ENCODE measurements at regions not wholly inside any gene's neighbourhood (a gene's known extent, or its start where the extent isn't known, plus 50 kb on each side); places are given as distances from the start of the nearest gene placed in this dataset.
A peak's percentile ranks its signal among the peaks of the same experiment; 100 is the strongest.

DNA sequence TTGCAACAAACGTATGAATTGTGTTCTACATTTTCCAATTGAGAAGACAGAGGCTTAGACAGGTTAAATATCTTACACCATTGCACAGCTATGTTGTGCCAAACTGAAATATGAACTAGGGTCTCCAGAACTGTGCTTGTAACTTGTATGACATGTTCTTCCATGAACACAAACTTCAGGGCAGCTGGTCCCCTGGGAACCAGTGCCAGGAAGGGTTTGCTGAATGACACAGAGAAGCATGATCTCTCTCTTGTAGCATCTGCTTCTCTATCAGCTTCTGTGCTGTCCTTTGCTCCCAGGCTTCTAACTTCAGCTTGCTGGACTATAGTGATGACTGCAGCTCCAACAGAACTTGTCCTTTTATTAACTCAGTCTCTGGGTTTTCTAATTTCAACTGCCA, 385.5 kb downstream of the SIPA1L2 start:
- no peak for DNase-seq (ENCODE audit: low spot score)

DNA sequence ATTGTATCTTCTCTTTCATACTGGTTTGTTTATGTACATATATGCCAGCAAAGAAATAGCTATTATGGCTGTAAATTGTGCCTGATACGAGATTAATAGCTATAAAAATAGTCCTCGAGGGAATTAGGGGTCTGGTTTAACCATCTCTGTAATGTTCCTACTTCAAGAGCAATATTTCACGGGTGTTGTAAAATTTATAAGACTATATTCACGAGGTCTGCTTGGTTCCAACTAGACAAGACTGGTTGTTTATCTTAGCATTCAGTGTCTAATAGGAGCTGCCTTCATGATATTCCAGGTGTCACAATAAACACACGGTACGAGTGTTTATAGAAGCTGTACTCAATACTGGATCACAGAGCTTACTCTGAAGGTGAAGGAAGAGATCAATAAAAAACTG, 389.9 kb downstream of the SIPA1L2 start:
- DNase-seq (ENCODE audit: low spot score): no peak

DNA sequence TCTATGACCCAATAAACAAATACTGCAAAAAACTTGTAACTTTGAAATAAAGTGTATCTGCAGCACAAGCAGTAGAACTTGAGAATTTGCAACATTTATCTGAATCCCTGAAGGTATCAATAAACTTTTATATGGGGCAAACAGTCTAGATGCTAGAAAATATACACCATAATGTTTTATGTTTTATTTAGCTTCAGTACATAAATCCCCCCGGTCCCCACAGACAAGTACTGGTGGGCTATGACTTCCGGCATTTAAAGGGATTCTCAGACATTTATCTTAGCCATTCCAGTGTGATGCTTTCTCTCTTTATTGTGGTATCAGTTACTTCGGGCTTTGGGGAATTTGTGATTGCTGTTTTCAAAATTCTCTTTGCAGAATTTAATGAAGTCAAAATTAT, 390.4 kb downstream of the SIPA1L2 start:
- no peak for DNase-seq (ENCODE audit: low spot score)

DNA sequence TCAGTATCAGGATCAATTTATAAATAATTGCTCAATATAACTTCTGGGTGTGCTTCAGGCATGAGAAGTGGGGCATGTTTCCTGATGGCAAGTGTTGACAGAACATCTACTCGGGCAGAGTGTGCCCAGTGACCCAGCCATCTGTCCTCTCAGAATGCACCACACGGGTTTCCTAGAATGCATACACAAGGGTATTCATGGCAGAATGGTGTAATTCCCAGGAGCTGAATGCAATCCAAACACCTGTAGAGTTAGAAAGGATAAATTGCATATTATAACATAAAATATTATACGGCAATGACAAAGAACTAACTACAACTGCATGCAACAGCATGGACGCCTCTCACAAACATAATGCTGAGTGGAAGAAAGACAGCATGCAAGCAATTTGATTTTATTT, 391.9 kb downstream of the SIPA1L2 start:
- no peak for DNase-seq (ENCODE audit: low spot score)

DNA sequence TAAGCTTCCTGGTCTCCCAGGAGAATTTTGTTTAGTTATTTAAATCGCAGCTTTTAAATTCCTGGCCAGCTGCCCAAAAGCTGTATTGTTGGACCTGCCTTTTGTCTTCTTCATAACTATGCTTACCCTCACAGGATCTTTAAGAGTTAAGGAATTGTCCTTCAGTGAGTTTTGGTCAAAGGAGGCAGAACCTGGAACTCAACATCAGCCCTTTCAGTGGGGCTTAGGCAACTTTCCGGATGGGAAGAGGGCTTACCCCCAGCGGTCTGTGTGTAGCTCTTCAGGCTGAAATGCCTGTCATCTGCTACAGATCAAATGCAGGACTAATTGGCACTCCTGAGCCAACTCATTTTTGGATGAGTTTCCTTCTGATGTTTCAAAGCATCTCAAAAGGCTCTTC, 402.6 kb downstream of the SIPA1L2 start:
- peak; percentile 57 for DNase-seq (ENCODE audit: low spot score)

DNA sequence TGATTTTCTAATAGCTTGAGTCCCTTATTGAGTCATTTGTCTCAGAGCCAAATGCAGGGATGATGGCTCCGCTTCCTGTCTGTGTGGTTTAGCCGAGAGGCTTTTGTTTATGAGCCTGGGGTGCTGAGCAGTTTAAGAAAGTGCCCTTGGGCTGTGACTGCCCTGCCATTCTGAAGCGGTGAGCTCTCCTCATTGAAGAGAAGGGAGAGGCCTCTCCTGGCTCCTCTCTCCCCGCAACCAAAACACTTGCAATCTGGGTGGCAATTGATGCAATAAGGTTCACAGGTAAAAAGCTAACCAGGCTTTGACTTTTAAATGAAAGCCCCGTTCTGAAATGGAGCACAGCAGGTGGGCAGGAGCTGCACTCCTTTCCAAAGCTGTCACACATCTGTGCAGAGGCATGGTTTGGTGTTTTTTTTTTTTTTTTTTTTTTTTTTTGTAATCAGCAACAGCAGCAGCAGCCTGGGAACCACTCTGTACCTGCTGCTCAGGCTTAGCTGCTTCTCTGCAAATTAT, 403.7 kb downstream of the SIPA1L2 start:
- DNase-seq (ENCODE audit: low spot score): no peak

DNA sequence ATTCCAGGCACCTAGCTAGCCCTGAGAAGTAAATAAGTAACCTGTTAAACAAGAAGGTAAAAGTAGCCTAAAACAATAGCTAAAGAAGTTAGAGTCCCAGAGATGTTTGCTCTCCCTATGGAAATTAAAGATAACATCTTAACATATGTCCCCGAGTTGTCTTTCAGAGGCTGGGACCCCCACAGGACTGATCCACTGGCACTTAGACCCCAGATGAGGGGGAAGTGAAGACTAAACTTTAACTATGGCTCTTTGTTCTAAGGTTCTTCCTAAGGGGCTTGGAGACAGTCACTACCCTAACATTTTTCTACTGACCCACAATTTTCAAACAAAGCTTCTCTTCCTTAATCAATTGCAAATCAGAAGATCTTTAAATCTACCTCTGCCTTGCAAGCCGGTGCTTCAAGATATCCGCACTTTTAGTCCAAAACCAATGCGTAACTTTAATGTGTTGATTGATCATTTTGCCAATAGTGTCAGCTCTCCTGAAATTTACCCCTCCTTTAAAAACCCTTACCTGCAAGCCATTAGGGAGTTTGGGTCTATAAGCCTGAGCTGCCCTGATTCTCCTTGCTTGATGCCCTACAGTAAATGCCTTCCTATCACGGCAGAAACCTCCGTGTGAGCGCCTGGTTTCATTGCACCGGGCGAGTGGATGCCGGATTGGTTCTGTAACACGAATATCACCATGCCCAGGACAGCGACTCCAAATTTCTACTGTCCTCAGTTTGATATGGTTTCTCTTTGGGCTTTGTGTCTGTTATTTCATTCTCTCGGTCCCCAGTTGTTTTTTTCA, 404.4 kb downstream of the SIPA1L2 start:
- DNase-seq (ENCODE audit: low spot score): no peak

DNA sequence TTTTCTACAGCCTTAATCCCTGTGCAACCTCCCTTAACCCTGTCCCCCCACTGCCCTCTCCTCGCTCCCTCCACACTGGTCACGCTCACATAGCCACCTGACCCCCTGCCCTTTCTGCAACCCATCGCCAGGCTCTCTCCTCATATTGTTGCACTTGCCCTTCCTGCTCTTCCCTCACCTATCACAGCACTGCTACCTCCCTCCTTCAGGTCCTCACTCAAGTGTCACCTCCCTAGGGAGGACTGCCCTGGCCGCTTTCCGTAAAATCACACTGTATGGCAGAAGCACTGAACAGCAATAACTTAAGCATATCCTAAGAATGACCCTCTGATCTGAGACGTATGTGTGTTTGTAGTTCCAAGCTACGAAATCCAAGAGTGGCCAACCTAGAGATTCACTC, 406.0 kb downstream of the SIPA1L2 start:
- DNase-seq (ENCODE audit: low spot score): no peak

DNA sequence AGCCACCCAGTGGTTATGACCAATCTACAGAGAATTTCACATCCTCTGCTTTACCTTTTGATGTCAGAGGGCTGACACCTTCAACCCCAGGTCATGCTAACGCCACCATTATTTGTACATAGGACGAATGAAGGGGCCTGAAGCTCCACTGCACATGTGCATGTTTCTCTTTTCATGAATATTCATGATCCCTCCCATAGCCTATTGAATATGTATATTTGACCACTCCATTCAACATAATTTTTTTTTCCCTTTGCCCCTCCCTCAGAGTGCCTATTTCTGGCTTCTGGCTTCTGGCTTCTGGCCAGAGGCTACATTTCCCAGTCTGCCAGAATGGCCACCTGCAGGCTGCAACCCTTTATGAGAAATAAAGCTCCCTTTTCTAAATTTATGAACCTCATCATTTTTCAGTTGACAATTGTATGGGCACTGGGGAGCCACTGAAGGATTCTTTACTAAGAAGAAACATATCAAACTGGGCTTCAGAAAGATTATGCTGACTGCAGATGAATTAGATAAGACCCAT, 406.7 kb downstream of the SIPA1L2 start:
- no peak for DNase-seq (ENCODE audit: low spot score)

DNA sequence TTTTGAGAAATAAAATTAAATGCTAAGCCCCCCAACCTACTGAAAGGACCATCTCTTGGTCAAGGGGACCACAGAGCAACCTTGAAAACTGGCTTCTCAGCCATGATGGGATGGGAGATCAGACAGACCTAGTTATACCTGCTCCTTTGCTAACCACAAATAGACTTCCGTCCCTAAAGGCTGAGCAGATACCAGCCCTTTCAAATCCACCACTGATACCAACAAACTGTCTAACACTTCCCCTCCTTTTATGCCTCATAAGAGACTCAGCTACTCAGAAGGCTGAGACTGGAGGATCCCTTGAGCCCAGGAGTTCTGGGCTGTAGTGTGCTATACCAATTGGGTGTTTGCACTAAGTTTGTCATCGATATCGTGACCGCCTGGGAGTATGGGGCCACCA, 407.3 kb downstream of the SIPA1L2 start:
- no peak for DNase-seq (ENCODE audit: low spot score)

DNA sequence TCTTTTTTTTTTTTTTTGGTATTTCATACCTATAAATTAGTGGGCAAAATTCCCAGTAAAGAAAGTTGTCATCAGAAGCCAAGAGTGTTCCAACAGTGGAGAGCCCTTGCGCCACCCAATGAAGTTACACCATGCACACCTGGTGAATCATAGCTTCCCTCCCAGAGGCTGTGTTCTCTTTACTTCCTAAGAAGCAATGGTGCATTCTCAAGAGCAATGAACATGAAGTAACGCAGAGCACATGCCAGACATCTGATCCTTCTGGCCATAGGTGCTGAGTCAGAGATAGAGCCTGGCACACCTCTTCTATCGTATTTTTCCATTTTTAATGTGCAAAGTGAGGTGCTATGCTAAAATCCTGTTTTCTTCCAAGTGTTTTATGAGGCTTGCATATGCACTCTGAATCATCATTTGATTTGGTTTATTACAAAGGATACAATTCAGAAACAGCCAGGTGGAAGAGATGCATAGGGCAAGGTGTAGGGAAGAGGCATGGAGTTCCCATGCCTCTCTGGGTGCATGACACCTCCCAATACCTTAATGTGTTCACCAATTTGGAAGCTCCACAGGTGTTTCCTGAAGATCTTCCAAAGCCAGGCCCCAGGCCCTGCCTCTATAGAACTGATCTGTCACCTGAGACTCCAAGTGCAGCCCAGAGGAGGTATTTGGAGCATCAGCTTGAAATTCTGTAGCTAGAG, 408.0 kb downstream of the SIPA1L2 start:
- DNase-seq (ENCODE audit: low spot score): no peak

DNA sequence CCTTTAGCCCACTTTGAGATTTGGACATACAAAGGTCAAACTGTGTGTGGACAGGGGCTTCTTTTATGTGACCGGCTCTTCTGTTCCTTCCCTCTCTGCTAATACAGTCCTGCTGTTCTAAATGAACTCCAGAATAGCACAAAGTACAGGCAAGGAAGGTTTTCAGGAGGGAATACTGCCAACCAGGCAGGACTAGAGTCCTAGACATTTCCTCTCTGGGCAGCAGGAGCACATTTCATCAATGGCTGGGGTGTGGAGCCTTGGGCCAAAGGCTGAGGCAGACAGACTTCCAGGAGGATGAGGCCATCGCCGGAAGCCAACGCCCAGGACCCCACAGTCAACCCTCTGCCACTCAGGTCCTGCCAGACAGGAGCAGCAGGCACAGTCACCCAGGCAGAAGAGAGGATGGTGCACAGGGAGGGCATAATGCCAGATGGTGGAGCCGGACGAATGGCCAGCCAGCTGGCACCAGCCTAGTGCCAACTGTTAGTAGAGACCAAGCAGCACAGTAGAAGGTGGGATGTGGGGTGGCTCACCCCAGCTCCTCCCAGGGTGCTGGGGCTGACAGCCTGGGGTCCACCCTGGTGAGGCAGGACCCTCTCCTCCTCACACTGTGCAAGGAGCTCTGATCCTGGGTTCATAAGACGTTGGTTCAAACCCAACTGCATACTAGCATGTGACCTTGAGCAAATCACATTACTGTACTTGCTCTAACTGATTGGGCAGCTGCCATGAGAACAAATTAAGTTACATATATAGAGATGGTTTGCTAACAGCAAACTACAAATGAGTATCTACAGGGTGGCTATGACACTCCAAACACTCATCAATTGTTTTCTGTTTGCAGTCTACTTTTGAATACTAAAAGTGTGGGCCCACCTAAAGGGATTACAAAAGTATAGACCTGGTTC, 410.7 kb downstream of the SIPA1L2 start:
- DNase-seq (ENCODE audit: low spot score): no peak

DNA sequence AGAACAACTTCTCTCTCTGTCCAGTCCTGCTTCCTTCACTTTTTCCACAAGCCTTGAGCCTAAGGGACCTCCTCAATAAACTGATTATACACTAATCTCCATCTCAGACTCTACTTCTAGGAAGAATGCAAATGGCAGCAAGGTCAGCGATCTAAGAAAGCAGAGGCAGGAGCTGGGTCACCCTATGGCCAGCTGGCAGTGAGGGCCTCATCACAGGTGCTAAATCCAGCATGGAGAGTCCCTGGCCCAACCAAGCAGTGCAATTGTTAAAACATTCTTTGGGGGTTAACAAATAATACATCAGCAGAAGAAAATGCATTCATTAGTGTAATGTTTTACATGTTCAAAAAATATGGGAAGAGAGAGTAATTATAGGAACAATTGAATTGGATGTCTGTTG, 416.0 kb downstream of the SIPA1L2 start:
- DNase-seq (ENCODE audit: low spot score): no peak

DNA sequence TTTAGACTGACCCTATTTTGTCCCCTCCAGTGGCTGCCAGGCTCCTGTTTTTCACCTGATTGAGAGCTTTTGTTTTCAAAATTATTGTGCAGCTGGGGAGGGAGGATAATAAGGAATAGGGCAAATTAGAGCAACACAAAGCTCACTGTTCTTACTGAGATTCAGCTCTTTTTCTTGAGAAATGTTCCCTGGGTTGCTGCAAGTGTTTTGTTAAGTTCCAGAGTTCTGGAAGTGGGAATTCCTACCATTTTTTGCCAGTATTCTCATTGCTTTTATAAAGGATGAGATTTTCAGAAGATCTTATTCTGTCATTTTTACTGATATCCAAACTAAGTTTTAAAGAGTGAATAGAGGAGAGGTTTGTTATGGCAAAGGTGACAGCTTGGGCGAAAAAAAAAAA, 417.7 kb downstream of the SIPA1L2 start:
- no peak for DNase-seq (ENCODE audit: low spot score)

DNA sequence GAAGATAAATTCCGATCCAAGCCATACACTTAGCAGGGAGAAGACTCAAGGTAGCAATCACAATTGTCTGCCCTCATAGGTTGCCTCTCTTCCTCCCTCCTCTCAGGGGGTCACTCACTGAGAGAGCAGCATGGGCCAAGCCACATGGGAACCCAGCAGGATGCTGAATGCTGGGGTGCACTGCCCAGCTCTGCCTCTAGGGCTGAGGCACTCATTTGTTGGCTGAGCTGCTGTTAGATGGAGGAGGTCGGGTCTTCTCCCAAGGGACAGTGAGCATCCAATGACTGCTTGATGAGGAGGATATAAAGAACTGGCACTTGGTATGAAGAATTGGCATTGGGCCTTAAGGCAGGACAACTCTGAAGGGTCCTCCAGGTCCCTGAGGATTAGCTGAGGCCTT, 418.8 kb downstream of the SIPA1L2 start:
- peak; percentile 59 for DNase-seq (ENCODE audit: low spot score)

DNA sequence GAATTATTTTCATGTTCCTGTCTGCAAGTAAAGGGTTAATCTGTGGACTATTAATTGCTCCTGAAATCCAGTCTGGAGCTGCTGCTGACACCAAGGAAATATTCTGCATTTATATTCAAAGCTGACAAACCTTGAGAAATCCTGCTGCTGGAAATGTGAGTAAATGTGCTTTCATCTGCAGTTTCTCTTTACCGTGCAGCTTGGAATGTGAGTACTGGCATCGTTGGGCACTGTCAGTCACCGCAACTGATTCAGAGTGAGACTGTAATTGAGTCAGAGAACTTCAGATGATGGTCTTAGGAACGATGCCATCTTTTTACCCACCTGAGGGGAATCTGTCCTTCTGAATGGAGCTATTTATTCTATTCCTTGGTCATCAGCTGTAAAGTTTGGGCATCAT, 420.6 kb downstream of the SIPA1L2 start:
- no peak for DNase-seq (ENCODE audit: low spot score)

DNA sequence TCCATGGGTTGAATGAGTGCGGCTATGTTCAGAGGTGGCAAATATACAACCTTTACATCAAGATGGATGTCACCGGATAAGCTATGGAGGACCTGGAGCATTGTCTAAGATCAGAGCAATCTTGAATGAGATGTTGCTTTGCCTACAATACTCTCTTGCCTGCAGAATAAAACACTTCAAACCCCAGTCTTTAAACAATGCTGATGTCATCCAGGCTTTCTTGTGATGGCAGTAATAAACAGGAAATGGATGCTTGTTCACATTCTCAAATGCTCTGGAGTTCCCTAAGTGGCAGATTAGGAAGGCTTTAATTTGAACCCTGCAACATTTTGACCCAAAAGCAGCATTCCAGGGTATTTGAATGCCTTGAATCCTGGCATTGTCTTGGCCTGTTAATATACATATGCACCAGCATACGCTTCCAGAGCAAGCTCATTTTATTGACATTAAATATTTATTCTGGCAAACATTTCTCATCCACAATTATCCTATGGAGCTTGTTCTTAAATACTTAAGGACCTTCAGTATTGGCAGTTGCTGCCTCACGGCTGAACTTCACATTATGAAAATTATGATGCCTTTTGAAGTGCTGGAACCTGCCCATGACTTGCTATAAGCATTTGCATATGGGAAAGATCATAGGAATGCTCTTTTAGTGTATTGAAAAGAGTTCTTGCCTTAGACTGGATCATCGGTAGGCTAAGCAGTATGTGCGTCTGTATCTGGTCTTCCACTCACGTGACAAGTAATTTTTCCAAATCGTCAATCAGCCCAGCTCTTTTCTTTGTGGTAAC, 422.7 kb downstream of the SIPA1L2 start:
- no peak for DNase-seq (ENCODE audit: low spot score)

DNA sequence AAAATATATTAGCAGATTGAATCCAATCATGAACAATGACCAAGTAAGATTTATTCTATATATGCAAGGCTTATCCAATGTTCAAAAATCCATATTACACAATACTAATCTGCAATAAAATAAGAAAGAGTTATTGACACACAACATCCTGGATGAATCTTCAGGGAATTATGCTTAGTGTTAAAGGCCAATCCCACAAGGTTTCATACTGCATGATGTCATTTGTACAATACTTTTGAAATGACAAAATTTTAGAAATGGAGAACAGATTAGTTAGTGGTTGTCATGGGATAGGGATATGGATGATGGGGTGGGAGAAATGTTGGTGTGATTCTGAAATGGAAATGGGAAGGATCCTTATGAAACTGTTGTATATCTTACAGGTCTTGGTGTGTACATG, 425.7 kb downstream of the SIPA1L2 start:
- no peak for DNase-seq (ENCODE audit: low spot score)

DNA sequence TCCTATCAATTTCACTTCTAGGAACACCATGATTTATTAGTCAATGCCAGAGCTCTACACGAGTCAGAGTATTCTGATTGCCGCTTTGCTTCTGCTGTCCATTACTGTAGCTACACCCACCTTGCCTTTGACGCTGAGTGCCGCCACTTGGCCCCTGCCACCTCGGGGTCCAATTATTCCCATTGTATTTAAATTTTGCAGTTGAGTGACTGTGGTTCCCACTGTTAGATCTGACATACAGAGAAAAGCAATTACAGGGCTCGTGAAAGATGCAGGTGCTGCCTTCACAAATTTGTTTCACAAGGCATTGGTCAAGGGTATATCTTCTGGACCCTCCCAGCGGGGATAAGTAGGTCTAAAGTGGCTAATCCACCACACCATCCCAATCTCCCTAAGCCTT, 428.9 kb downstream of the SIPA1L2 start:
- DNase-seq (ENCODE audit: low spot score): no peak

DNA sequence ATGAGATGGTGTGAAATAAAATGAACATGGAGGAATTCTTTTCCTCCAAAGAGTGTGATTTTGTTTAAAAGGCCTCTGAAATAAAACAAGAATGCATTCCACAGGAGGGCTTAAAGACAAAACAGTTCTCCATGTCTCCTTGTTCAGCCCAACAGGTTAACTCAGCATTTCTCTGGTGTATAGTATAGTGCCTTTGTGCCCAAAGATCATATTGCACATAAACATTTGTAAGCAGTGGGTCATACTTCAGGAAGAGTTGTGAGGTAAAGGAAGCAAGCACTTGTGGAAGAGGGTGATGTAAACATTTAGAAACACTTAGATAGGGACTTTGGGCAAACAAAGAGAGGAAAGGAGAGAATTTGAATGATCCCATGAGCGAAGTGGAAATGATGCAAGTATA, 433.9 kb downstream of the SIPA1L2 start:
- DNase-seq (ENCODE audit: low spot score): no peak

DNA sequence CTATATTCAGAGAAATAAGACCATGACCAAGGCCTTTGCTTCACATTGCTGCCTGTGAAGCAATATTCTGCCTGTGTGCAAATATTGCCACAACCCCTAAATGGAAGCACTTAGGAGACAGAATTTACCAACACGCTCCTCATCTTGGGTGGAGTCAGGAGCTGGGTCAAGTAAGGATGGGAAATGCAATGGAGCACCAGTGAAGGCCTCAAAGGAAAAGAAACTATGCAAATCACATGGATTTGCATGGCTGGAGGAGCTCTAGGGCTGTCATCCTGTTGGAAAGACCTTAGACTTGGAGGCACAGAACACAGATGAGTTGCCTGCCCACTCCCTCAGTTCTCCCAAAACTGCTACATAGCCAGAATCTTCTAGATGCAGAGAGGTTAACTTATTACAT, 435.5 kb downstream of the SIPA1L2 start:
- no peak for DNase-seq (ENCODE audit: low spot score)

DNA sequence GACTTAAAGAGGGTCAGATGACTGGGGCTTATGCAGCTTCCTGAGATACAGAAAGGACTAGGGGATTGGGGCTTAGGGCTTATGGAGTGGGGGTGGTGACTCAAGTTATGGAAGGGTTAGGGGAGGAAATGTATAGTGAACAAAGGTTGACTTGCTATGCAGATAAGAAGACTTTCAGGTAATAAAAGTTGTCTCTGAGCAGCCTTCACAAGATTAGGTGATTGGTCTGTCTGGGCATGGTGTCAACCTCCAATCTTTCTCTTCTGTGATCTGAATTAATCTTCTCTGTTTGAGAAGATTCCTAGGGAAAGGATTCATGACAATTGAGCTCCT, 436.5 kb downstream of the SIPA1L2 start:
- peak; percentile 34 for DNase-seq (ENCODE audit: low spot score)

Measured in D341Med (cell line).